BE2C (cell line): ENCODE measurements at regions not wholly inside any gene's neighbourhood (a gene's known extent, or its start where the extent isn't known, plus 50 kb on each side); places are given as distances from the start of the nearest gene placed in this dataset.

Experiments
- DNase-seq: peaks from one replicate; pipeline ENCODE4 v3.0.0-alpha.2; 2020
- H3K27me3 ChIP-seq: fragments of 250-450 bp; sonication (Bioruptor Pico); 2 replicates; pipeline ENCODE4 v1.5.1; 2020; ENCODE audit warnings: mild to moderate bottlenecking
- H3K36me3 ChIP-seq: fragments of 250-450 bp; sonication (Bioruptor Pico); 2 replicates; pipeline ENCODE4 v1.5.1; 2020; ENCODE audit warnings: mild to moderate bottlenecking
- H3K4me1 ChIP-seq: fragments of 250-450 bp; sonication (Bioruptor Pico); 2 replicates; pipeline ENCODE4 v1.5.1; 2020
- H3K4me3 ChIP-seq: 2 replicates; pipeline ENCODE4 v1.5.1; 2011; ENCODE audit warnings: low read depth, low read length
- H3K9me3 ChIP-seq: fragments of 250-450 bp; sonication (Bioruptor Pico); 2 replicates; pipeline ENCODE4 v1.5.1; 2020
- CTCF ChIP-seq: IDR thresholded peaks from 2 replicates; pipeline ENCODE4 v1.5.1; 2012; ENCODE audit warnings: mild to moderate bottlenecking, low read depth, low read length

GRCh38 chr12:40559865-40560264 is 132.4 kb upstream of the CNTN1 start:
- Histone ChIP-seq H3K4me3 (no peak overlapping the region), H3K27me3 (no peaks in the 10 kb centered on the region; the same call in 1 of the 2 replicates), H3K36me3 (no peaks in the 10 kb centered on the region), H3K4me1 (no peaks in the 10 kb centered on the region), H3K9me3 (no peaks in the 10 kb centered on the region)
- DNase-seq, result no peak
- TF ChIP-seq CTCF, result no peak

DNA sequence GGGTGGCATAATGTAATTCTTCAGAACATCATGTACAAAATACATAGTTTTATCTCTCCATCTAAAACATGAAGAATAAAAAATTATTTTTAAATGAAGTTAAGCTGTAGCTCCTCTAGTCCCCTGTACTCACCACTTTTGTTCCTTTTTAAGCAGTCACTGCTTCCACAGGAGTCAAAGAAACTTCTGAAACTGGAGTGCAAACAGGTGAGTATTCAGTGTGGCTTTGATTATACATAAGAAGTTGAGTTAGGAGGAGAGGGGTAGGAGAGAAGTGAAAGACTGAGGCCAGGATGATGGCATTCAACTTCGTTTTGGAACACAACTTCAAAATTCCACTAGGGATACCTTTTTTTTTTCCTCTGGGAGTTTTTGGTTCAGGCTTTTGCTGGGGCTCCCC is 131.4 kb upstream of the CNTN1 start:
- H3K4me3 ChIP-seq, result no peak overlapping the region
- H3K27me3 ChIP-seq, result no peaks in the 10 kb centered on the region; the same call in 1 of the 2 replicates
- no peaks in the 10 kb centered on the region for H3K36me3 ChIP-seq
- DNase-seq, result no peak
- no peak for TF ChIP-seq CTCF
- no peaks in the 10 kb centered on the region for H3K9me3 ChIP-seq
- H3K4me1 ChIP-seq, result no peaks in the 10 kb centered on the region

GRCh38 chr12:40561395-40561966 is 130.8 kb upstream of the CNTN1 start:
- Histone ChIP-seq H3K27me3 (no peaks in the 10 kb centered on the region; the same call in 1 of the 2 replicates), H3K9me3 (no peaks in the 10 kb centered on the region), H3K4me3 (no peak overlapping the region), H3K36me3 (no peaks in the 10 kb centered on the region), H3K4me1 (no peaks in the 10 kb centered on the region)
- TF ChIP-seq CTCF, result no peak
- no peak for DNase-seq

GRCh38 chr12:40565029-40565633 is 127.1 kb upstream of the CNTN1 start:
- DNase-seq, result no peak
- TF ChIP-seq CTCF, result no peak
- Histone ChIP-seq H3K9me3 (no peaks in the 10 kb centered on the region), H3K4me1 (no peaks in the 10 kb centered on the region), H3K27me3 (no peaks in the 10 kb centered on the region), H3K4me3 (no peak overlapping the region), H3K36me3 (no peaks in the 10 kb centered on the region)

- H3K9me3 ChIP-seq, result no peaks in the 10 kb centered on the region
- H3K4me3 ChIP-seq, result no peak overlapping the region
- DNase-seq, result no peak
- TF ChIP-seq CTCF, result no peak
- no peaks in the 10 kb centered on the region for H3K27me3 ChIP-seq
- H3K4me1 ChIP-seq, result no peaks in the 10 kb centered on the region
- no peaks in the 10 kb centered on the region for H3K36me3 ChIP-seq
Measured at GRCh38 chr12:40566271-40566670, 126.0 kb upstream of the CNTN1 start.

DNA sequence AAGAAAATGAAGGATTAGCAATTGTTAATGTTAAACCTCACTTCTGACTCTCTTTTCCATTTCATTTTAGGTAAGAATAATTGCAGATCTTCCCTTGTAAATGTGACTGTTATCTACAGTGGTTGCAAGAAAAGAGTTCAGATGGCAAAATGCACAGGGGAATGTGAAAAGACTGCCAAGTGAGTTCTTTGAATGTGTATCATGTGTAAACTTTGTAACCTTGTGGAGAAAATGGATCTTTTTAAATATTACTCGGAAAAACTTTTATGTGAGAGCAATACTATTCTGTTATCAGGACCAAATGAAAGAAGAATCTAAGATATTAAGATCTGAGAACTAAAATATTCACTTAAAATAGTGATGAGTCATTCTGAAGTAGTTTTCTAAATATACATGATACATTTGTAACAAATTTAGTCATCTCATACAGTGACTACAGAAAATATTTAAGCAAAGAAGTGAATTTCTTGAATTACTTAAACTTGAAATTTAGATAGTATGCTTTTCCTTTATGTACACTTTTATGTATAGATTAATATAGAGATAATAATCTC is 122.5 kb upstream of the CNTN1 start:
- no peaks in the 10 kb centered on the region for H3K27me3 ChIP-seq

More for the DNA sequence above, 122.5 kb upstream of the CNTN1 start:
- no peaks in the 10 kb centered on the region for H3K36me3 ChIP-seq
- H3K9me3 ChIP-seq, result no peaks in the 10 kb centered on the region
- no peaks in the 10 kb centered on the region for H3K4me1 ChIP-seq
- DNase-seq, result no peak
- TF ChIP-seq CTCF, result no peak
- H3K4me3 ChIP-seq, result no peak overlapping the region
